Esophagus squamous epithelium (tissue), 5 donors: ENCODE measurements at regions not wholly inside any gene's neighbourhood (a gene's known extent, or its start where the extent isn't known, plus 50 kb on each side); places are given as distances from the start of the nearest gene placed in this dataset.

Experiments
- DNase-seq: peaks from one replicate; lab custom pipeline; 2025; lab: John Stamatoyannopoulos, UW
- H3K27ac ChIP-seq, 4 donors: fragments of 200-600 bp; sonication (generic); one replicate each; pipeline ENCODE4 v1.5.1; 2016 to 2019; ENCODE audit warnings: mild to moderate bottlenecking in 1 of 4
- H3K27me3 ChIP-seq, 4 donors: fragments of 200-600 bp; sonication (generic); 1 replicate in 3 of 4; 2 replicates in 1 of 4; pipeline versions ENCODE4 v1.5.1 to v1.6.0; 2017 to 2021; ENCODE audit warnings: antibody characterized with exemption in 1 of 4
- H3K36me3 ChIP-seq, 3 donors: fragments of 200-600 bp; sonication (generic); one replicate each; pipeline ENCODE4 v1.5.1; 2016 to 2019
- H3K4me1 ChIP-seq, 3 donors: fragments of 200-600 bp; sonication (generic); one replicate each; pipeline ENCODE4 v1.5.1; 2017 to 2019
- H3K4me3 ChIP-seq, 4 donors: fragments of 200-600 bp; sonication (generic); 1 replicate in 3 of 4; 2 replicates in 1 of 4; pipeline ENCODE4 v1.5.1; 2016 to 2019; ENCODE audit warnings: mild to moderate bottlenecking in 2 of 4, moderate library complexity in 1 of 4
- H3K9me3 ChIP-seq, 3 donors: fragments of 200-600 bp; sonication (generic); one replicate each; pipeline ENCODE4 v1.5.1; 2016 to 2019
- POLR2A ChIP-seq, 4 donors: fragments of 450-650 bp; IDR thresholded peaks; one replicate each; pipeline ENCODE4 v1.6.1; 2017; ENCODE audit warnings: antibody characterized with exemption in 4 of 4, mild to moderate bottlenecking in 4 of 4, moderate library complexity in 3 of 4
- WGBS, 2 donors: methylation state at CpG; one replicate each; pipeline ENCODE4 v1.1.5; 2018; 5-methylcytosine and 5-hydroxymethylcytosine counted together
- intact Hi-C: fragments of 100-400 bp; cut with DNase I; formaldehyde crosslinking; loops from one replicate; pipeline ENCODE4 v1.15.0; 2022
- TF ChIP-seq, protein P1 (sequence below), 6 experiments: fragments of 450-650 bp in 4 of 6; fragments of 200-600 bp in 2 of 6; sonication (generic) in 2 of 6; IDR thresholded peaks; one replicate each; pipeline ENCODE4 v1.5.1; 2016 to 2019; ENCODE audit warnings: antibody characterized with exemption in 6 of 6, mild to moderate bottlenecking in 4 of 6, moderate library complexity in 4 of 6
- donor health status: DM: yes; HTN: yes; CAD: no.

- WGBS, 2 donors, result 85 to 90% methylated on average over 7 of the region's 7 CpGs
- no peaks in the 10 kb centered on the region for H3K4me1 ChIP-seq
- H3K36me3 ChIP-seq, result no peaks in the 10 kb centered on the region
- DNase-seq, result no peak
- intact Hi-C loops, result no loop called here
- TF ChIP-seq POLR2A (IDR thresholded peaks at IDR 0.05), result no peak
- TF ChIP-seq, protein P1, sequence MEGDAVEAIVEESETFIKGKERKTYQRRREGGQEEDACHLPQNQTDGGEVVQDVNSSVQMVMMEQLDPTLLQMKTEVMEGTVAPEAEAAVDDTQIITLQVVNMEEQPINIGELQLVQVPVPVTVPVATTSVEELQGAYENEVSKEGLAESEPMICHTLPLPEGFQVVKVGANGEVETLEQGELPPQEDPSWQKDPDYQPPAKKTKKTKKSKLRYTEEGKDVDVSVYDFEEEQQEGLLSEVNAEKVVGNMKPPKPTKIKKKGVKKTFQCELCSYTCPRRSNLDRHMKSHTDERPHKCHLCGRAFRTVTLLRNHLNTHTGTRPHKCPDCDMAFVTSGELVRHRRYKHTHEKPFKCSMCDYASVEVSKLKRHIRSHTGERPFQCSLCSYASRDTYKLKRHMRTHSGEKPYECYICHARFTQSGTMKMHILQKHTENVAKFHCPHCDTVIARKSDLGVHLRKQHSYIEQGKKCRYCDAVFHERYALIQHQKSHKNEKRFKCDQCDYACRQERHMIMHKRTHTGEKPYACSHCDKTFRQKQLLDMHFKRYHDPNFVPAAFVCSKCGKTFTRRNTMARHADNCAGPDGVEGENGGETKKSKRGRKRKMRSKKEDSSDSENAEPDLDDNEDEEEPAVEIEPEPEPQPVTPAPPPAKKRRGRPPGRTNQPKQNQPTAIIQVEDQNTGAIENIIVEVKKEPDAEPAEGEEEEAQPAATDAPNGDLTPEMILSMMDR (IDR thresholded peaks at IDR 0.05), result no peak
- H3K27me3 ChIP-seq, result no peaks in the 10 kb centered on the region
- H3K4me3 ChIP-seq, result no peak overlapping the region
- H3K27ac ChIP-seq, result no peak overlapping the region
- H3K9me3 ChIP-seq, result no peaks in the 10 kb centered on the region
Measured at GRCh38 chr18:24934258-24934932, 417.6 kb downstream of the ZNF521 start.

DNA sequence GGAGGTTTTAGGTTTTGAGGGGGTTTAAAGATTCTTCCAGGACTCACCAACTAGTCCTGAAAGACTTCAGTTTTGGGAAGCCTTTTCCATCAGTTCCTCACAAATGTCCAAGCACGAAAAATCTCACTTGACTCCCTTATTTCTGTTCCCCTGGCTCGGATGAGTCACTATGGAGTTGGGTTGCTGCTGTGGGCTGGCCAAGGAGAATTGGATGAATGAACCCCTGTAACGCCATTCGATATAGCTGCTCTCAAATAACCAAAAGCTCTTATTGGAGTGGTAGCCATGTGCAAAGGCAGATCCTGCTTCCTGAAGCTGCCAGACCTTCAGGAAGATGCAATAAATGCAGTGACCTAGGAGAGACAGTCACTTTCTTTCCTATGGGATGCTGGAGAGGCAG, 417.0 kb downstream of the ZNF521 start:
- no peak overlapping the region for H3K4me3 ChIP-seq
- 67 to 82% methylated on average over 1 to 4 of the region's 4 CpGs for WGBS, 2 donors
- DNase-seq, result no peak
- TF ChIP-seq, protein P1 (IDR thresholded peaks at IDR 0.05), result no peak
- TF ChIP-seq POLR2A (IDR thresholded peaks at IDR 0.05), result no peak
- no peaks in the 10 kb centered on the region for H3K4me1 ChIP-seq
- no peaks in the 10 kb centered on the region for H3K27me3 ChIP-seq
- no peak overlapping the region for H3K27ac ChIP-seq
- intact Hi-C loops, result no loop called here
- H3K36me3 ChIP-seq, result no peaks in the 10 kb centered on the region
- H3K9me3 ChIP-seq, result no peaks in the 10 kb centered on the region

GRCh38 chr18:24935896-24936295, 416.1 kb downstream of the ZNF521 start:
- Histone ChIP-seq H3K9me3 (no peaks in the 10 kb centered on the region), H3K4me1 (no peaks in the 10 kb centered on the region), H3K27ac (no peak overlapping the region), H3K36me3 (no peaks in the 10 kb centered on the region), H3K4me3 (no peak overlapping the region), H3K27me3 (no peaks in the 10 kb centered on the region)
- intact Hi-C loops, result no loop called here
- 54 to 59% methylated on average over 1 of the region's 1 CpG for WGBS, 2 donors
- DNase-seq, result no peak
- TF ChIP-seq POLR2A (IDR thresholded peaks at IDR 0.05), result no peak
- TF ChIP-seq, protein P1 (IDR thresholded peaks at IDR 0.05), result no peak

GRCh38 chr18:24936691-24937090, 415.3 kb downstream of the ZNF521 start:
- no peak for DNase-seq
- Histone ChIP-seq H3K4me3 (no peak overlapping the region), H3K36me3 (no peaks in the 10 kb centered on the region), H3K27ac (no peak overlapping the region), H3K9me3 (no peaks in the 10 kb centered on the region), H3K27me3 (no peaks in the 10 kb centered on the region), H3K4me1 (no peaks in the 10 kb centered on the region)
- WGBS, 2 donors, result 70 to 76% methylated on average over 3 of the region's 3 CpGs
- no peak for TF ChIP-seq POLR2A (IDR thresholded peaks at IDR 0.05)
- TF ChIP-seq, protein P1 (IDR thresholded peaks at IDR 0.05), result no peak
- intact Hi-C loops, result no loop called here

- Histone ChIP-seq H3K36me3 (no peaks in the 10 kb centered on the region), H3K27ac (no peak overlapping the region), H3K4me1 (no peaks in the 10 kb centered on the region), H3K9me3 (no peaks in the 10 kb centered on the region), H3K27me3 (no peaks in the 10 kb centered on the region), H3K4me3 (no peak overlapping the region)
- TF ChIP-seq, protein P1 (IDR thresholded peaks at IDR 0.05), result no peak
- no peak for TF ChIP-seq POLR2A (IDR thresholded peaks at IDR 0.05)
- 45 to 76% methylated on average over 4 to 5 of the region's 5 CpGs for WGBS, 2 donors
- no peak for DNase-seq
- intact Hi-C loops, result no loop called here
Measured at GRCh38 chr18:24937639-24938275, 414.2 kb downstream of the ZNF521 start.
